ENCODE measurements at regions not wholly inside any gene's neighbourhood (a gene's known extent, or its start where the extent isn't known, plus 50 kb on each side); places are given as distances from the start of the nearest gene placed in this dataset.

DNA sequence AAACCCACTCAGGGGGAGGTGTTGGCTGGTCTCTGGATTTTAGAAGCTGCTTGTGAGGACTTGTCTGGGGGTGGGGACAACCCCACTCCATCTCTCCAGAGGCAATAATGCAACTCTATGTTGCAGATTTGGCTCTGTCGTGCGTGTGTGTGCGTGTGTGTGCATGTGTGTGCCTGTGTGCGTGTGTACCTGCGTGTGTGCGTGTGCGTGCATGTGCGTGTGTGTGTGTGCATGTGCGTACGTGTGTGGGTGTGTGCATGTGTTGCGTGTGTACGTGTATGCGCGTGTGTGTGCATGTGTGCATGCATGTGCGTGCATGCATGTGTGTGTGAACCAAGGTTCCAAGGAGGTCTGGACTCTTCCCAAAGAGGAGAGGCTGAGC is 120.4 kb upstream of the LHX1 start:
- Histone ChIP-seq H3K79me2 (replicated peaks; ENCODE audit: insufficient read depth) (no peaks in the 10 kb centered on the region), H4K20me1 (replicated peaks; ENCODE audit: insufficient read depth) (no peaks in the 10 kb centered on the region), H3K4me1 (ENCODE audit: insufficient read depth) (peaks cover 19% of the 10 kb centered on the region), H3K9me2 (ENCODE audit: insufficient read depth) (no peaks in the 10 kb centered on the region), H3K27me3 (ENCODE audit: insufficient read depth) (no peaks in the 10 kb centered on the region), H3F3A (replicated peaks; ENCODE audit: low read depth) (no peaks in the 10 kb centered on the region), H3K27ac (ENCODE audit: low read depth) (no peak overlapping the region), H3K36me3 (ENCODE audit: insufficient read depth) (no peaks in the 10 kb centered on the region), H3K4me2 (no peak overlapping the region), H2AFZ (no peak overlapping the region), H3K4me3 (no peak overlapping the region)
- Mint-ChIP-seq H3K4me3 (no peak overlapping the region), H3K9me3 (no peaks in the 10 kb centered on the region; the same call in 1 of the 3 replicates), H3K4me1 (peaks cover 46% of the 10 kb centered on the region), H3K27me3 (ENCODE audit: insufficient read depth, low read depth, poor library complexity) (peaks cover 29% of the 10 kb centered on the region), H3K27ac (no peak overlapping the region), H3K36me3 (ENCODE audit: low read depth) (no peaks in the 10 kb centered on the region)
- ATAC-seq = no peak
- no peak for TF ChIP-seq ZNF331 (CRISPR knock-in tag; IDR thresholded peaks at IDR 0.05; ENCODE audit: low read depth)
- no peak for DNase-seq (ENCODE audit: low spot score)

DNA sequence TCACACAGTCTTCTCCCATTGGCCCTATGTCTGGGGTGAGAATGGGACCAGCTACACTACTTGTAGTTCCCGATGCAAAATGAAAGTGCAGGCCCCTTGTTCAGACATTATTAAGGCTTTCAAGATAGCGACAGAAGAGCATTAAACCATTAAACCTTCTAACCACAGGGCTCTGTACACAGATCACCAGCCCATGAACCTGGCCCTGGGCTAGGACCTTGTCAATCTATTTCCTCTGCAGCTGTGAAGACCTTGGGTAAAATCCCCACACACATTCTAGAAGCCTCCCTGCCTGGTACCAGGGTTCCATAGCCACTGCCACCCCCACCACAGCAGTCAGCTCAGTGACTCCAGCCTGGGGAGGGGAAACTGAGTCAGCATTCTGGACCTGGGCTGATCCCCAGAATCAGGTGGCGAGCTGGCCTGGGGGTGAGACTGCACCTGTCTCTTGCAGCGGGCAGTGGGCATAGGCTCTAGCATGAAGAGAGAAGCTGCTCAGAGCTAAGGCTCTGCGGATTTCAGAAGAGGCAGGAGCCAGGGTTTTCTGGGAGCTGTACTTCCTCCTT is 119.7 kb upstream of the LHX1 start:
- H3K36me3 ChIP-seq (ENCODE audit: insufficient read depth) = no peaks in the 10 kb centered on the region
- Mint-ChIP-seq H3K4me3 (no peak overlapping the region), H3K4me1 (peaks cover 41% of the 10 kb centered on the region), H3K36me3 (ENCODE audit: low read depth) (no peaks in the 10 kb centered on the region), H3K27ac (no peak overlapping the region), H3K9me3 (no peaks in the 10 kb centered on the region; the same call in 1 of the 3 replicates), H3K27me3 (ENCODE audit: insufficient read depth, low read depth, poor library complexity) (peaks cover 29% of the 10 kb centered on the region)
- no peaks in the 10 kb centered on the region for H3F3A ChIP-seq (replicated peaks; ENCODE audit: low read depth)
- TF ChIP-seq CREB1 (CRISPR knock-in tag; IDR thresholded peaks at IDR 0.05; ENCODE audit: low read depth) = no peak
- no peak for TF ChIP-seq EZH2phosphoT487 (IDR thresholded peaks at IDR 0.05; ENCODE audit: unreplicated experiment)
- TF ChIP-seq, protein P1, sequence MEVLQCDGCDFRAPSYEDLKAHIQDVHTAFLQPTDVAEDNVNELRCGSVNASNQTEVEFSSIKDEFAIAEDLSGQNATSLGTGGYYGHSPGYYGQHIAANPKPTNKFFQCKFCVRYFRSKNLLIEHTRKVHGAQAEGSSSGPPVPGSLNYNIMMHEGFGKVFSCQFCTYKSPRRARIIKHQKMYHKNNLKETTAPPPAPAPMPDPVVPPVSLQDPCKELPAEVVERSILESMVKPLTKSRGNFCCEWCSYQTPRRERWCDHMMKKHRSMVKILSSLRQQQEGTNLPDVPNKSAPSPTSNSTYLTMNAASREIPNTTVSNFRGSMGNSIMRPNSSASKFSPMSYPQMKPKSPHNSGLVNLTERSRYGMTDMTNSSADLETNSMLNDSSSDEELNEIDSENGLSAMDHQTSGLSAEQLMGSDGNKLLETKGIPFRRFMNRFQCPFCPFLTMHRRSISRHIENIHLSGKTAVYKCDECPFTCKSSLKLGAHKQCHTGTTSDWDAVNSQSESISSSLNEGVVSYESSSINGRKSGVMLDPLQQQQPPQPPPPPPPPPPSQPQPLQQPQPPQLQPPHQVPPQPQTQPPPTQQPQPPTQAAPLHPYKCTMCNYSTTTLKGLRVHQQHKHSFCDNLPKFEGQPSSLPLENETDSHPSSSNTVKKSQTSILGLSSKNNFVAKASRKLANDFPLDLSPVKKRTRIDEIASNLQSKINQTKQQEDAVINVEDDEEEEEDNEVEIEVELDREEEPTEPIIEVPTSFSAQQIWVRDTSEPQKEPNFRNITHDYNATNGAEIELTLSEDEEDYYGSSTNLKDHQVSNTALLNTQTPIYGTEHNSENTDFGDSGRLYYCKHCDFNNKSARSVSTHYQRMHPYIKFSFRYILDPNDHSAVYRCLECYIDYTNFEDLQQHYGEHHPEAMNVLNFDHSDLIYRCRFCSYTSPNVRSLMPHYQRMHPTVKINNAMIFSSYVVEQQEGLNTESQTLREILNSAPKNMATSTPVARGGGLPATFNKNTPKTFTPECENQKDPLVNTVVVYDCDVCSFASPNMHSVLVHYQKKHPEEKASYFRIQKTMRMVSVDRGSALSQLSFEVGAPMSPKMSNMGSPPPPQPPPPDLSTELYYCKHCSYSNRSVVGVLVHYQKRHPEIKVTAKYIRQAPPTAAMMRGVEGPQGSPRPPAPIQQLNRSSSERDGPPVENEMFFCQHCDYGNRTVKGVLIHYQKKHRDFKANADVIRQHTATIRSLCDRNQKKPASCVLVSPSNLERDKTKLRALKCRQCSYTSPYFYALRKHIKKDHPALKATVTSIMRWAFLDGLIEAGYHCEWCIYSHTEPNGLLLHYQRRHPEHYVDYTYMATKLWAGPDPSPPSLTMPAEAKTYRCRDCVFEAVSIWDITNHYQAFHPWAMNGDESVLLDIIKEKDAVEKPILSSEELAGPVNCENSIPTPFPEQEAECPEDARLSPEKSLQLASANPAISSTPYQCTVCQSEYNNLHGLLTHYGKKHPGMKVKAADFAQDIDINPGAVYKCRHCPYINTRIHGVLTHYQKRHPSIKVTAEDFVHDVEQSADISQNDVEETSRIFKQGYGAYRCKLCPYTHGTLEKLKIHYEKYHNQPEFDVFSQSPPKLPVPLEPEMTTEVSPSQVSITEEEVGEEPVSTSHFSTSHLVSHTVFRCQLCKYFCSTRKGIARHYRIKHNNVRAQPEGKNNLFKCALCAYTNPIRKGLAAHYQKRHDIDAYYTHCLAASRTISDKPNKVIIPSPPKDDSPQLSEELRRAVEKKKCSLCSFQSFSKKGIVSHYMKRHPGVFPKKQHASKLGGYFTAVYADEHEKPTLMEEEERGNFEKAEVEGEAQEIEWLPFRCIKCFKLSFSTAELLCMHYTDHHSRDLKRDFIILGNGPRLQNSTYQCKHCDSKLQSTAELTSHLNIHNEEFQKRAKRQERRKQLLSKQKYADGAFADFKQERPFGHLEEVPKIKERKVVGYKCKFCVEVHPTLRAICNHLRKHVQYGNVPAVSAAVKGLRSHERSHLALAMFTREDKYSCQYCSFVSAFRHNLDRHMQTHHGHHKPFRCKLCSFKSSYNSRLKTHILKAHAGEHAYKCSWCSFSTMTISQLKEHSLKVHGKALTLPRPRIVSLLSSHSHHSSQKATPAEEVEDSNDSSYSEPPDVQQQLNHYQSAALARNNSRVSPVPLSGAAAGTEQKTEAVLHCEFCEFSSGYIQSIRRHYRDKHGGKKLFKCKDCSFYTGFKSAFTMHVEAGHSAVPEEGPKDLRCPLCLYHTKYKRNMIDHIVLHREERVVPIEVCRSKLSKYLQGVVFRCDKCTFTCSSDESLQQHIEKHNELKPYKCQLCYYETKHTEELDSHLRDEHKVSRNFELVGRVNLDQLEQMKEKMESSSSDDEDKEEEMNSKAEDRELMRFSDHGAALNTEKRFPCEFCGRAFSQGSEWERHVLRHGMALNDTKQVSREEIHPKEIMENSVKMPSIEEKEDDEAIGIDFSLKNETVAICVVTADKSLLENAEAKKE (CRISPR knock-in tag; IDR thresholded peaks at IDR 0.05) = no peak
- TF ChIP-seq EZH2 (IDR thresholded peaks at IDR 0.05; ENCODE audit: low read depth, unreplicated experiment) = no peak
- TF ChIP-seq, protein P2, sequence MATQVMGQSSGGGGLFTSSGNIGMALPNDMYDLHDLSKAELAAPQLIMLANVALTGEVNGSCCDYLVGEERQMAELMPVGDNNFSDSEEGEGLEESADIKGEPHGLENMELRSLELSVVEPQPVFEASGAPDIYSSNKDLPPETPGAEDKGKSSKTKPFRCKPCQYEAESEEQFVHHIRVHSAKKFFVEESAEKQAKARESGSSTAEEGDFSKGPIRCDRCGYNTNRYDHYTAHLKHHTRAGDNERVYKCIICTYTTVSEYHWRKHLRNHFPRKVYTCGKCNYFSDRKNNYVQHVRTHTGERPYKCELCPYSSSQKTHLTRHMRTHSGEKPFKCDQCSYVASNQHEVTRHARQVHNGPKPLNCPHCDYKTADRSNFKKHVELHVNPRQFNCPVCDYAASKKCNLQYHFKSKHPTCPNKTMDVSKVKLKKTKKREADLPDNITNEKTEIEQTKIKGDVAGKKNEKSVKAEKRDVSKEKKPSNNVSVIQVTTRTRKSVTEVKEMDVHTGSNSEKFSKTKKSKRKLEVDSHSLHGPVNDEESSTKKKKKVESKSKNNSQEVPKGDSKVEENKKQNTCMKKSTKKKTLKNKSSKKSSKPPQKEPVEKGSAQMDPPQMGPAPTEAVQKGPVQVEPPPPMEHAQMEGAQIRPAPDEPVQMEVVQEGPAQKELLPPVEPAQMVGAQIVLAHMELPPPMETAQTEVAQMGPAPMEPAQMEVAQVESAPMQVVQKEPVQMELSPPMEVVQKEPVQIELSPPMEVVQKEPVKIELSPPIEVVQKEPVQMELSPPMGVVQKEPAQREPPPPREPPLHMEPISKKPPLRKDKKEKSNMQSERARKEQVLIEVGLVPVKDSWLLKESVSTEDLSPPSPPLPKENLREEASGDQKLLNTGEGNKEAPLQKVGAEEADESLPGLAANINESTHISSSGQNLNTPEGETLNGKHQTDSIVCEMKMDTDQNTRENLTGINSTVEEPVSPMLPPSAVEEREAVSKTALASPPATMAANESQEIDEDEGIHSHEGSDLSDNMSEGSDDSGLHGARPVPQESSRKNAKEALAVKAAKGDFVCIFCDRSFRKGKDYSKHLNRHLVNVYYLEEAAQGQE (IDR thresholded peaks at IDR 0.05; ENCODE audit: unreplicated experiment) = no peak
- DNase-seq (ENCODE audit: low spot score) (no peak), ATAC-seq (no peak)
- no peak overlapping the region for H2AFZ ChIP-seq
- no peak overlapping the region for H3K27ac ChIP-seq (ENCODE audit: low read depth)
- no peak overlapping the region for H3K4me3 ChIP-seq
- no peak overlapping the region for H3K4me2 ChIP-seq
- H3K79me2 ChIP-seq (replicated peaks; ENCODE audit: insufficient read depth) = no peaks in the 10 kb centered on the region
- no peaks in the 10 kb centered on the region for H4K20me1 ChIP-seq (replicated peaks; ENCODE audit: insufficient read depth)
- H3K4me1 ChIP-seq (ENCODE audit: insufficient read depth) = peaks cover 19% of the 10 kb centered on the region
- no peaks in the 10 kb centered on the region for H3K27me3 ChIP-seq (ENCODE audit: insufficient read depth)
- H3K9me2 ChIP-seq (ENCODE audit: insufficient read depth) = no peaks in the 10 kb centered on the region

Data from GM23338 (cell line).